ENCODE measurements at regions not wholly inside any gene's neighbourhood (a gene's known extent, or its start where the extent isn't known, plus 50 kb on each side); places are given as distances from the start of the nearest gene placed in this dataset.
"Not testable (repeated sequence)": the region's sequence is repeated elsewhere in the genome, so short reads cannot be mapped to it uniquely, and the experiment has no call there.

GRCh38 chr1:178664278-178664677, 60.8 kb upstream of the RALGPS2 start:
- peak; percentile 14 for DNase-seq
- in situ Hi-C loops (cut with MboI; ENCODE audit: low pct_ligation_motif_present in 1 of 4, low pct_unique_long_range_greater_than_20kb in 1 of 4, low sequenced_read_pairs in 3 of 4) (no loop called here), intact Hi-C loops (cut with DNase I; ENCODE audit: low total_unique reads) (no loop called here)
- H3K27me3 ChIP-seq = no peaks in the 10 kb centered on the region
- WGBS, 2 donors (ENCODE audit: low coverage in 1 of 2) = 65 to 83% methylated on average over 5 of the region's 5 CpGs
- no peaks in the 10 kb centered on the region for H3K36me3 ChIP-seq
- TF ChIP-seq EP300 (IDR thresholded peaks at IDR 0.05; ENCODE audit: low read depth) = no peak
- TF ChIP-seq, protein P1, sequence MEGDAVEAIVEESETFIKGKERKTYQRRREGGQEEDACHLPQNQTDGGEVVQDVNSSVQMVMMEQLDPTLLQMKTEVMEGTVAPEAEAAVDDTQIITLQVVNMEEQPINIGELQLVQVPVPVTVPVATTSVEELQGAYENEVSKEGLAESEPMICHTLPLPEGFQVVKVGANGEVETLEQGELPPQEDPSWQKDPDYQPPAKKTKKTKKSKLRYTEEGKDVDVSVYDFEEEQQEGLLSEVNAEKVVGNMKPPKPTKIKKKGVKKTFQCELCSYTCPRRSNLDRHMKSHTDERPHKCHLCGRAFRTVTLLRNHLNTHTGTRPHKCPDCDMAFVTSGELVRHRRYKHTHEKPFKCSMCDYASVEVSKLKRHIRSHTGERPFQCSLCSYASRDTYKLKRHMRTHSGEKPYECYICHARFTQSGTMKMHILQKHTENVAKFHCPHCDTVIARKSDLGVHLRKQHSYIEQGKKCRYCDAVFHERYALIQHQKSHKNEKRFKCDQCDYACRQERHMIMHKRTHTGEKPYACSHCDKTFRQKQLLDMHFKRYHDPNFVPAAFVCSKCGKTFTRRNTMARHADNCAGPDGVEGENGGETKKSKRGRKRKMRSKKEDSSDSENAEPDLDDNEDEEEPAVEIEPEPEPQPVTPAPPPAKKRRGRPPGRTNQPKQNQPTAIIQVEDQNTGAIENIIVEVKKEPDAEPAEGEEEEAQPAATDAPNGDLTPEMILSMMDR (IDR thresholded peaks at IDR 0.05) = no peak
- H3K9me3 ChIP-seq = no peaks in the 10 kb centered on the region
- no peak overlapping the region for H3K27ac ChIP-seq
- H3K4me1 ChIP-seq = no peaks in the 10 kb centered on the region
- H3K4me3 ChIP-seq = no peak overlapping the region

- Histone ChIP-seq H3K36me3 (no peaks in the 10 kb centered on the region), H3K27ac (no peak overlapping the region), H3K9me3 (no peaks in the 10 kb centered on the region), H3K27me3 (no peaks in the 10 kb centered on the region), H3K4me3 (no peak overlapping the region), H3K4me1 (no peaks in the 10 kb centered on the region)
- in situ Hi-C loops (cut with MboI; ENCODE audit: low pct_ligation_motif_present in 1 of 4, low pct_unique_long_range_greater_than_20kb in 1 of 4, low sequenced_read_pairs in 3 of 4) (no loop called here), intact Hi-C loops (cut with DNase I; ENCODE audit: low total_unique reads) (no loop called here)
- WGBS, 2 donors (ENCODE audit: low coverage in 1 of 2) = 64 to 71% methylated on average over 1 of the region's 1 CpG
- no peak for DNase-seq
- TF ChIP-seq POLR2AphosphoS5 (IDR thresholded peaks at IDR 0.05) (no peak), EP300 (IDR thresholded peaks at IDR 0.05; ENCODE audit: low read depth) (no peak), POLR2A (IDR thresholded peaks at IDR 0.05) (no peak)
- TF ChIP-seq, protein P1 (IDR thresholded peaks at IDR 0.05) = no peak
Observed at GRCh38 chr1:178665579-178665978, 59.5 kb upstream of the RALGPS2 start.

GRCh38 chr1:178666891-178667290, 58.2 kb upstream of the RALGPS2 start:
- H3K4me3 ChIP-seq; H3K27me3 ChIP-seq; H3K36me3 ChIP-seq; H3K9me3 ChIP-seq; in situ Hi-C loops (cut with MboI; ENCODE audit: low pct_ligation_motif_present in 1 of 4, low pct_unique_long_range_greater_than_20kb in 1 of 4, low sequenced_read_pairs in 3 of 4); H3K4me1 ChIP-seq; DNase-seq; H3K27ac ChIP-seq: not testable (repeated sequence)
- 70 to 86% methylated on average over 8 to 9 of the region's 9 CpGs for WGBS, 2 donors (ENCODE audit: low coverage in 1 of 2)
- intact Hi-C loops (cut with DNase I; ENCODE audit: low total_unique reads) = loop anchor here (1.0 kb wide), 1 partner anchor 28 kb away; no protein-coding TSS in a partner anchor

- intact Hi-C loops (cut with DNase I; ENCODE audit: low total_unique reads) = no loop called here
- Histone ChIP-seq H3K4me3 (no peak overlapping the region), H3K36me3 (no peaks in the 10 kb centered on the region), H3K27ac (no peak overlapping the region), H3K27me3 (no peaks in the 10 kb centered on the region), H3K9me3 (peaks cover 6 to 9% of the 10 kb centered on the region in 2 donors), H3K4me1 (no peaks in the 10 kb centered on the region)
- no peak for DNase-seq
- TF ChIP-seq POLR2AphosphoS5 (IDR thresholded peaks at IDR 0.05) = no peak
- TF ChIP-seq, protein P1 (IDR thresholded peaks at IDR 0.05) = no peak
- no peak for TF ChIP-seq POLR2A (IDR thresholded peaks at IDR 0.05)
- no peak for TF ChIP-seq EP300 (IDR thresholded peaks at IDR 0.05; ENCODE audit: low read depth)
- in situ Hi-C loops (cut with MboI; ENCODE audit: low pct_ligation_motif_present in 1 of 4, low pct_unique_long_range_greater_than_20kb in 1 of 4, low sequenced_read_pairs in 3 of 4) = no loop called here
Observed at GRCh38 chr1:178672434-178672833, 52.6 kb upstream of the RALGPS2 start.

- H3K27me3 ChIP-seq; intact Hi-C loops (cut with DNase I; ENCODE audit: low total_unique reads); H3K36me3 ChIP-seq; H3K4me3 ChIP-seq; H3K4me1 ChIP-seq; H3K27ac ChIP-seq; DNase-seq; in situ Hi-C loops (cut with MboI; ENCODE audit: low pct_ligation_motif_present in 1 of 4, low pct_unique_long_range_greater_than_20kb in 1 of 4, low sequenced_read_pairs in 3 of 4); H3K9me3 ChIP-seq: not testable (repeated sequence)
- 81 to 100% methylated on average over 1 of the region's 1 CpG for WGBS, 2 donors (ENCODE audit: low coverage in 1 of 2)
Observed at GRCh38 chr1:178674559-178674958, 50.5 kb upstream of the RALGPS2 start.
